Glutamatergic neuron (in vitro differentiated cells): ENCODE measurements at regions not wholly inside any gene's neighbourhood (a gene's known extent, or its start where the extent isn't known, plus 50 kb on each side); places are given as distances from the start of the nearest gene placed in this dataset.

Source experiments
- DNase-seq: peaks from one replicate; pipeline ENCODE4 v3.0.0; 2022
- H3K27ac Mint-ChIP-seq: one replicate; pipeline ENCODE4 v1.8.0; 2020; ENCODE audit warnings: mild to moderate bottlenecking, mixed read lengths, inconsistent platforms; ENCODE audit not compliant: unreplicated experiment
- H3K27me3 Mint-ChIP-seq: one replicate; pipeline ENCODE4 v1.8.0; 2020; ENCODE audit warnings: mild to moderate bottlenecking, moderate library complexity, mixed read lengths, inconsistent platforms; ENCODE audit not compliant: unreplicated experiment
- H3K36me3 Mint-ChIP-seq: one replicate; pipeline ENCODE4 v1.8.0; 2020; ENCODE audit warnings: mild to moderate bottlenecking, mixed read lengths, inconsistent platforms; ENCODE audit not compliant: unreplicated experiment
- H3K4me1 Mint-ChIP-seq: one replicate; pipeline ENCODE4 v1.8.0; 2020; ENCODE audit warnings: mild to moderate bottlenecking, low read depth, mixed read lengths, inconsistent platforms; ENCODE audit not compliant: unreplicated experiment
- H3K4me3 Mint-ChIP-seq: one replicate; pipeline ENCODE4 v1.8.0; 2020; ENCODE audit warnings: mild to moderate bottlenecking, mixed read lengths, inconsistent platforms; ENCODE audit not compliant: unreplicated experiment
- H3K9me3 Mint-ChIP-seq: one replicate; pipeline ENCODE4 v1.8.0; 2020; ENCODE audit warnings: mild to moderate bottlenecking, moderate library complexity, mixed read lengths, inconsistent platforms; ENCODE audit not compliant: unreplicated experiment
- CTCF ChIP-seq: fragments of 200-600 bp; sonication (generic); IDR thresholded peaks from one replicate; pipeline ENCODE4 v1.5.0; 2021; ENCODE audit not compliant: partially characterized antibody, unreplicated experiment

GRCh38 chr9:81819155-81819554, 109.1 kb upstream of the SPATA31D4 start:
- H3K4me3 Mint-ChIP-seq, result no peak overlapping the region
- no peak for DNase-seq

GRCh38 chr9:81819859-81820546, 108.2 kb upstream of the SPATA31D4 start:
- Mint-ChIP-seq H3K27me3 (peaks cover 2% of the 10 kb centered on the region), H3K9me3 (no peaks in the 10 kb centered on the region), H3K4me1 (peaks cover 12% of the 10 kb centered on the region), H3K4me3 (no peak overlapping the region), H3K36me3 (no peaks in the 10 kb centered on the region), H3K27ac (no peak overlapping the region)
- DNase-seq, result no peak
- no peak for TF ChIP-seq CTCF

More at GRCh38 chr9:81819155-81819554, 109.1 kb upstream of the SPATA31D4 start:
- TF ChIP-seq CTCF, result no peak
- Mint-ChIP-seq H3K27ac (no peak overlapping the region), H3K36me3 (no peaks in the 10 kb centered on the region), H3K4me1 (peaks cover 10% of the 10 kb centered on the region), H3K9me3 (no peaks in the 10 kb centered on the region), H3K27me3 (no peaks in the 10 kb centered on the region)

GRCh38 chr9:81822301-81822865, 105.8 kb upstream of the SPATA31D4 start:
- no peak overlapping the region for H3K4me3 Mint-ChIP-seq
- TF ChIP-seq CTCF, result no peak
- H3K27ac Mint-ChIP-seq, result no peak overlapping the region
- H3K4me1 Mint-ChIP-seq, result peaks cover 23% of the 10 kb centered on the region
- peaks cover 2% of the 10 kb centered on the region for H3K27me3 Mint-ChIP-seq
- no peak for DNase-seq
- no peaks in the 10 kb centered on the region for H3K36me3 Mint-ChIP-seq
- no peaks in the 10 kb centered on the region for H3K9me3 Mint-ChIP-seq

- H3K36me3 Mint-ChIP-seq, result no peaks in the 10 kb centered on the region
- H3K27me3 Mint-ChIP-seq, result peaks cover 2% of the 10 kb centered on the region
- no peak overlapping the region for H3K4me3 Mint-ChIP-seq
- no peak for TF ChIP-seq CTCF
- H3K9me3 Mint-ChIP-seq, result no peaks in the 10 kb centered on the region
- peaks cover 23% of the 10 kb centered on the region for H3K4me1 Mint-ChIP-seq
- no peak for DNase-seq
- no peak overlapping the region for H3K27ac Mint-ChIP-seq
These were observed 105.3 kb upstream of the SPATA31D4 start for GRCh38 chr9:81822967-81823366.
